ENCODE measurements at regions not wholly inside any gene's neighbourhood (a gene's known extent, or its start where the extent isn't known, plus 50 kb on each side); places are given as distances from the start of the nearest gene placed in this dataset.

GRCh38 chr7:142329062-142329790, 71.4 kb upstream of the PRSS58 start:
- Histone ChIP-seq H3K27ac (no peak overlapping the region), H3K4me1 (no peaks in the 10 kb centered on the region), H3K4me3 (no peak overlapping the region), H3K27me3 (no peaks in the 10 kb centered on the region), H3K9me3 (no peaks in the 10 kb centered on the region), H3K36me3 (no peaks in the 10 kb centered on the region)
- no peak for TF ChIP-seq CTCF (IDR thresholded peaks at IDR 0.05)
- intact Hi-C loops (cut with DNase I) = no loop called here
- DNase-seq (ENCODE audit: low spot score in 2 of 2) = no peak

GRCh38 chr7:142328551-142328950, 70.7 kb upstream of the PRSS58 start:
- DNase-seq (ENCODE audit: low spot score in 2 of 2) = no peak
- Histone ChIP-seq H3K4me1 (no peaks in the 10 kb centered on the region), H3K4me3 (no peak overlapping the region), H3K36me3 (no peaks in the 10 kb centered on the region), H3K27ac (no peak overlapping the region), H3K9me3 (no peaks in the 10 kb centered on the region), H3K27me3 (no peaks in the 10 kb centered on the region)
- TF ChIP-seq CTCF (IDR thresholded peaks at IDR 0.05) = no peak
- intact Hi-C loops (cut with DNase I) = no loop called here

- Histone ChIP-seq H3K27me3 (no peaks in the 10 kb centered on the region), H3K36me3 (no peaks in the 10 kb centered on the region), H3K4me1 (no peaks in the 10 kb centered on the region), H3K4me3 (no peak overlapping the region), H3K9me3 (no peaks in the 10 kb centered on the region), H3K27ac (no peak overlapping the region)
- intact Hi-C loops (cut with DNase I) = no loop called here
- no peak for TF ChIP-seq CTCF (IDR thresholded peaks at IDR 0.05)
- DNase-seq (ENCODE audit: low spot score in 2 of 2) = no peak
Measured at GRCh38 chr7:142327628-142328405, 70.0 kb upstream of the PRSS58 start.

GRCh38 chr7:142323706-142324105, 65.8 kb upstream of the PRSS58 start:
- Histone ChIP-seq H3K36me3 (no peaks in the 10 kb centered on the region), H3K27ac (no peak overlapping the region), H3K4me1 (no peaks in the 10 kb centered on the region), H3K4me3 (no peak overlapping the region), H3K27me3 (no peaks in the 10 kb centered on the region), H3K9me3 (no peaks in the 10 kb centered on the region)
- no peak for DNase-seq (ENCODE audit: low spot score in 2 of 2)
- TF ChIP-seq CTCF (IDR thresholded peaks at IDR 0.05) = no peak
- intact Hi-C loops (cut with DNase I) = no loop called here

- DNase-seq (ENCODE audit: low spot score in 2 of 2) = no peak
- intact Hi-C loops (cut with DNase I) = no loop called here
- Histone ChIP-seq H3K36me3 (no peaks in the 10 kb centered on the region), H3K27ac (no peak overlapping the region), H3K4me3 (no peak overlapping the region), H3K27me3 (no peaks in the 10 kb centered on the region), H3K4me1 (no peaks in the 10 kb centered on the region), H3K9me3 (no peaks in the 10 kb centered on the region)
- TF ChIP-seq CTCF (IDR thresholded peaks at IDR 0.05) = no peak
Measured at GRCh38 chr7:142321391-142321790, 63.5 kb upstream of the PRSS58 start.

Measured in ascending aorta (tissue), 2 donors.